DOHH2 (cell line): ENCODE measurements at regions not wholly inside any gene's neighbourhood (a gene's known extent, or its start where the extent isn't known, plus 50 kb on each side); places are given as distances from the start of the nearest gene placed in this dataset.

ENCODE experiments used
- H3F3A ChIP-seq: fragments of 200-600 bp; sonication (generic), shearing (Covaris generic); 2 replicates; pipeline ENCODE4 v1.6.0; 2016; ENCODE audit warnings: antibody characterized with exemption, mild to moderate bottlenecking; ENCODE audit not compliant: control insufficient read depth, insufficient read depth
- H3K27ac ChIP-seq: fragments of 200-600 bp; sonication (generic); 2 replicates; pipeline ENCODE4 v1.5.1; 2014; ENCODE audit warnings: low read depth, mild to moderate bottlenecking, low read length, moderate library complexity
- H3K27me3 ChIP-seq: fragments of 200-600 bp; sonication (generic); 2 replicates; pipeline ENCODE4 v1.6.1; 2014; ENCODE audit warnings: mild to moderate bottlenecking, low read length, mixed read lengths; ENCODE audit not compliant: control insufficient read depth
- H3K36me3 ChIP-seq: fragments of 200-600 bp; sonication (generic); 2 replicates; pipeline ENCODE4 v1.6.1; 2014; ENCODE audit warnings: mild to moderate bottlenecking, low read length, moderate library complexity, mixed read lengths; ENCODE audit not compliant: control insufficient read depth
- H3K4me1 ChIP-seq: fragments of 200-600 bp; sonication (generic); 2 replicates; pipeline ENCODE4 v1.6.1; 2014; ENCODE audit warnings: mild to moderate bottlenecking, low read length, mixed read lengths; ENCODE audit not compliant: control insufficient read depth
- H3K4me2 ChIP-seq: fragments of 200-600 bp; sonication (generic); 2 replicates; pipeline ENCODE4 v1.6.0; 2014; ENCODE audit warnings: mild to moderate bottlenecking, low read length, moderate library complexity
- H3K4me3 ChIP-seq: fragments of 200-600 bp; sonication (generic); 2 replicates; pipeline ENCODE4 v1.5.1; 2014; ENCODE audit warnings: mild to moderate bottlenecking, low read length, mixed read lengths
- H3K79me2 ChIP-seq: fragments of 200-600 bp; sonication (generic); 2 replicates; pipeline ENCODE4 v1.6.1; 2014; ENCODE audit warnings: mild to moderate bottlenecking, low read length, mixed read lengths; ENCODE audit not compliant: control insufficient read depth
- H3K9me2 ChIP-seq: fragments of 200-600 bp; sonication (generic); replicated peaks from 2 replicates; pipeline ENCODE4 v1.6.1; 2014; ENCODE audit warnings: mild to moderate bottlenecking, low read length, mixed read lengths; ENCODE audit not compliant: control insufficient read depth
- H3K9me3 ChIP-seq: fragments of 200-600 bp; sonication (generic); 2 replicates; pipeline ENCODE4 v1.6.1; 2014; ENCODE audit warnings: antibody characterized with exemption, low read length, mixed read lengths; ENCODE audit not compliant: control insufficient read depth, insufficient read depth
- H4K20me1 ChIP-seq: fragments of 200-600 bp; sonication (generic); 2 replicates; pipeline ENCODE4 v1.6.0; 2014; ENCODE audit warnings: low read depth, mild to moderate bottlenecking, antibody characterized with exemption, low read length, moderate library complexity; ENCODE audit not compliant: control insufficient read depth, insufficient read depth
- EZH2phosphoT487 ChIP-seq: fragments of 200-600 bp; sonication (generic); IDR thresholded peaks from 2 replicates; pipeline ENCODE4 v1.6.1; 2017; ENCODE audit warnings: borderline replicate concordance, mild to moderate bottlenecking, antibody characterized with exemption, low read length, moderate library complexity, mixed read lengths
- TF ChIP-seq, protein P1 (sequence below): fragments of 200-600 bp; sonication (generic); IDR thresholded peaks from one replicate; pipeline ENCODE4 v1.5.1; 2014; ENCODE audit warnings: antibody characterized with exemption, mild to moderate bottlenecking, low read depth, low read length; ENCODE audit not compliant: poor library complexity, severe bottlenecking

DNA sequence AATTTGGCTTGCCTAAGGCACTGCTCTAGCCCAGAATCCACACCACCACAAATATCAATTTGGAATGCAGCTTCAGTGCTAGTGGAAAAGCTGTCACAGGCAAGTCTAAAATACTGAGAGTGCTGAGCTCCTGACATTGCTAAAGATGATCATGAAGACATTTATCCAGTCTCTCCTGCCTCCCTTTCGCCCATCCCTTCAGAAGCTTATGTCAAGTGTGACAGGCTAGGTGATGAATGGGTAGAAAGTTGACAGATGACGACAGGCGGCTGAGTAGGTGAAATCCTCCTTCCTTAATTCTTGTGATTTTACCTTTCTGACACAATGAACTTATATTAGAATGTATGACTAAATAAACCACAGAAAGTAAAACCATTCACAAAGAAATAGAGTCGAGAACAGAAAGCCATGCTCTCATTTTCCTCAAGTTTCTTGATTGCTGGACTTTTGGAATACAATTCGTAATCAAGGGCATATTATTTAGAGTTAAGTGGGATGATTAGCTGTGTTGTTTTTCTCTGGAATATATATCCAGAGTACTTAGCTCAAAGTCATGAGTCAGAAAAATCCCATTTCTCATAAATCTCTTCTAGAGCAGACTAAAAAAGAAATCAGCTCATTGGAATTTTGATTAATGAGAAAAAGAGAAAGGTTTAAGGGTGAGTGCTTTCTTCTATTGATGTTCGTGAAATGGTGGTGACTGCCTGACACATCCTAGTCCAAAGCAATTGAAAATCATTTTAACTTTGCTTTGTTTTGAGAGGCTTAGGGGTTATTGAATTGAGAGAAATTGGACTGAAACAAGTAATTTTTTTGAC is 1228.2 kb upstream of the CITED2 start:
- Histone ChIP-seq H3K4me1 (no peaks in the 10 kb centered on the region), H3K4me3 (no peak overlapping the region), H3F3A (no peaks in the 10 kb centered on the region), H3K27me3 (no peaks in the 10 kb centered on the region), H3K36me3 (no peaks in the 10 kb centered on the region), H3K9me3 (no peaks in the 10 kb centered on the region), H3K27ac (no peak overlapping the region), H4K20me1 (no peaks in the 10 kb centered on the region), H3K9me2 (no peaks in the 10 kb centered on the region), H3K79me2 (no peaks in the 10 kb centered on the region), H3K4me2 (no peak overlapping the region)
- TF ChIP-seq, protein P1, sequence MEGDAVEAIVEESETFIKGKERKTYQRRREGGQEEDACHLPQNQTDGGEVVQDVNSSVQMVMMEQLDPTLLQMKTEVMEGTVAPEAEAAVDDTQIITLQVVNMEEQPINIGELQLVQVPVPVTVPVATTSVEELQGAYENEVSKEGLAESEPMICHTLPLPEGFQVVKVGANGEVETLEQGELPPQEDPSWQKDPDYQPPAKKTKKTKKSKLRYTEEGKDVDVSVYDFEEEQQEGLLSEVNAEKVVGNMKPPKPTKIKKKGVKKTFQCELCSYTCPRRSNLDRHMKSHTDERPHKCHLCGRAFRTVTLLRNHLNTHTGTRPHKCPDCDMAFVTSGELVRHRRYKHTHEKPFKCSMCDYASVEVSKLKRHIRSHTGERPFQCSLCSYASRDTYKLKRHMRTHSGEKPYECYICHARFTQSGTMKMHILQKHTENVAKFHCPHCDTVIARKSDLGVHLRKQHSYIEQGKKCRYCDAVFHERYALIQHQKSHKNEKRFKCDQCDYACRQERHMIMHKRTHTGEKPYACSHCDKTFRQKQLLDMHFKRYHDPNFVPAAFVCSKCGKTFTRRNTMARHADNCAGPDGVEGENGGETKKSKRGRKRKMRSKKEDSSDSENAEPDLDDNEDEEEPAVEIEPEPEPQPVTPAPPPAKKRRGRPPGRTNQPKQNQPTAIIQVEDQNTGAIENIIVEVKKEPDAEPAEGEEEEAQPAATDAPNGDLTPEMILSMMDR = no peak
- TF ChIP-seq EZH2phosphoT487 = no peak

DNA sequence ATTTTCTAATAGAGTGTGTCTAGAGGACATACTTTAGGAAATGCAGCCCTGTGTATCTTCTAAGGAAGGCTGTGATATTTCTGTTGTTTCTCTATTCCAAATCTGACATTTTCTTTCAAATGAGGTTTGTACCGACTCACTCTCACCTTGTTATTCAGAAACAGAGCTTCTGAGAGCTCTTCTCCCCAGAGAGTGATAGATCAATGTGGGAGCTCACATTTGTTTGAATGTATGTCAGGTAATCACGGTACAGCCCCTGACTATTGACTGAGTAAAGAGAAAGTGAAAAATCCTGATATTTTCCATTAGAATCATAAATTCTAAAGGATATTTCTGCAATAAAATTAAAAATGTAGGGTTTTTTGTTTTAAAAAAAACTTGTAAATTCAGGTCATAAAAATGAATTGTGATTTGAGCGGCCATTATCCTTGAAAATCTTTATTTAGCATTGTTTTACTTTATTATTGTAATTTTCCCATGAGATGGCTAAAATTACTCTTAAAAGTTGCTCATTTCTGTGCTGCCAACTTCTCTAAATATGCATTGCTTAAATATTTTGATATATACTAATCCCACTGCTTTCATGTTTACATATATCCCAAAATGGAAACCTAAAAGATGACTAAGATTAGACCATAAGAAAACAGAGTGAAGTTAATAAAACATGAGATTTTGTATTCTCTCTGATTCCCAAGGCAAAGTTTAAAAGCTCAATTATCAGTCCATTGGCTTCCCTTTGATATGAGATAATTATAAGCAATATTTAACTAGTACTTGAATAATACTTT is 1226.8 kb upstream of the CITED2 start:
- TF ChIP-seq, protein P1 = no peak
- TF ChIP-seq EZH2phosphoT487 = no peak
- Histone ChIP-seq H3K9me2 (no peaks in the 10 kb centered on the region), H3K4me1 (no peaks in the 10 kb centered on the region), H3K27ac (no peak overlapping the region), H3K4me3 (no peak overlapping the region), H3K36me3 (no peaks in the 10 kb centered on the region), H3K27me3 (no peaks in the 10 kb centered on the region), H3F3A (no peaks in the 10 kb centered on the region), H3K79me2 (no peaks in the 10 kb centered on the region), H3K9me3 (no peaks in the 10 kb centered on the region), H4K20me1 (no peaks in the 10 kb centered on the region), H3K4me2 (no peak overlapping the region)

GRCh38 chr6:140599916-140600315 is 1225.5 kb upstream of the CITED2 start:
- no peaks in the 10 kb centered on the region for H3F3A ChIP-seq
- H3K9me2 ChIP-seq = no peaks in the 10 kb centered on the region
- H3K4me3 ChIP-seq = no peak overlapping the region
- H3K9me3 ChIP-seq = no peaks in the 10 kb centered on the region
- TF ChIP-seq, protein P1 = no peak
- no peak for TF ChIP-seq EZH2phosphoT487
- no peaks in the 10 kb centered on the region for H3K27me3 ChIP-seq
- no peaks in the 10 kb centered on the region for H4K20me1 ChIP-seq
- H3K27ac ChIP-seq = no peak overlapping the region
- H3K4me1 ChIP-seq = no peaks in the 10 kb centered on the region
- no peak overlapping the region for H3K4me2 ChIP-seq
- no peaks in the 10 kb centered on the region for H3K79me2 ChIP-seq
- no peaks in the 10 kb centered on the region for H3K36me3 ChIP-seq
